ENCODE measurements at regions not wholly inside any gene's neighbourhood (a gene's known extent, or its start where the extent isn't known, plus 50 kb on each side); places are given as distances from the start of the nearest gene placed in this dataset.

GRCh38 chr6:71198908-71199307 lies 89.7 kb upstream of the OGFRL1 start:
- TF ChIP-seq POLR2AphosphoS5 (IDR thresholded peaks at IDR 0.05; ENCODE audit: borderline replicate concordance, low read depth, low read length) (no peak), EZH2 (IDR thresholded peaks at IDR 0.05) (no peak), FOXP2 (optimal IDR thresholded peaks at IDR 0.05; ENCODE audit: control extremely low read depth, extremely low read length, insufficient read depth) (no peak)
